IMR-90 (cell line): ENCODE measurements at regions not wholly inside any gene's neighbourhood (a gene's known extent, or its start where the extent isn't known, plus 50 kb on each side); places are given as distances from the start of the nearest gene placed in this dataset.

Experiments
- ATAC-seq: fragments of 200-7000 bp; cut with Tn5 transposase; 2 replicates; pipeline ENCODE4 v1.9.1; 2020; ENCODE audit warnings: low read depth, mild to moderate bottlenecking, moderate library complexity
- BruUV-seq: library from RNA; stranded (reverse); fragments of 400-500 nt; replicated peaks from 2 replicates; lab custom pipeline; 2021; lab: Mats Ljungman, UMichigan
- CTCF ChIA-PET: fragments of 300-600 bp; formaldehyde crosslinking; extraction: SDS; loops from one replicate; lab custom pipeline; 2021; ENCODE audit warnings: antibody characterized with exemption; lab: Yijun Ruan, JAX
- POLR2A ChIA-PET: fragments of 300-600 bp; sonication (Branson Sonifier 250); formaldehyde crosslinking; loops from one replicate; lab custom pipeline; 2022; ENCODE audit warnings: antibody characterized with exemption; ENCODE audit not compliant: unreplicated experiment; lab: Charles Lee
- DNase-seq: peaks from one replicate; pipeline ENCODE4 v3.0.0; 2013
- H2AFZ ChIP-seq: replicated peaks from 2 replicates; pipeline ENCODE3; 2013; ENCODE audit warnings: low read length, mild to moderate bottlenecking; ENCODE audit not compliant: poor library complexity
- H2AK5ac ChIP-seq: 2 replicates; pipeline ENCODE4 v1.6.1; 2013; ENCODE audit warnings: low read depth, low read length, inconsistent platforms
- H2AK9ac ChIP-seq: replicated peaks from 2 replicates; pipeline ENCODE3; 2013; ENCODE audit warnings: mild to moderate bottlenecking, low read depth, low read length, moderate library complexity; ENCODE audit not compliant: poor library complexity
- H2BK120ac ChIP-seq: 2 replicates; pipeline ENCODE4 v1.6.1; 2013; ENCODE audit warnings: low read depth, low read length, inconsistent platforms
- H2BK15ac ChIP-seq: 3 replicates; pipeline ENCODE4 v1.6.1; 2013; ENCODE audit warnings: low read depth, low read length, inconsistent platforms
- H2BK20ac ChIP-seq: 2 replicates; pipeline ENCODE4 v1.6.1; 2013; ENCODE audit warnings: low read depth, mild to moderate bottlenecking, inconsistent platforms, low read length, moderate library complexity
- H2BK5ac ChIP-seq: 2 replicates; pipeline ENCODE4 v1.6.1; 2013; ENCODE audit warnings: mild to moderate bottlenecking, low read depth, low read length, inconsistent platforms; ENCODE audit not compliant: poor library complexity, severe bottlenecking
- H3K14ac ChIP-seq: replicated peaks from 2 replicates; pipeline ENCODE4 v1.6.1; 2013; ENCODE audit warnings: low read depth, low read length, inconsistent platforms
- H3K18ac ChIP-seq: 2 replicates; pipeline ENCODE4 v1.6.1; 2013; ENCODE audit warnings: low read depth, low read length, control low read depth
- H3K23ac ChIP-seq: 2 replicates; pipeline ENCODE4 v1.6.1; 2013; ENCODE audit warnings: low read depth, low read length, inconsistent platforms
- H3K27ac ChIP-seq: 2 replicates; pipeline ENCODE4 v1.5.1; 2013; ENCODE audit warnings: mild to moderate bottlenecking, control low read depth, low read length; ENCODE audit not compliant: insufficient read depth
- H3K27me3 ChIP-seq: 2 replicates; pipeline ENCODE4 v1.6.1; 2013; ENCODE audit warnings: low read length; ENCODE audit not compliant: control insufficient read depth, insufficient read depth
- H3K36me3 ChIP-seq: 2 replicates; pipeline ENCODE4 v1.6.1; 2013; ENCODE audit warnings: low read length, mixed read lengths; ENCODE audit not compliant: control insufficient read depth, insufficient read depth
- H3K4ac ChIP-seq: 2 replicates; pipeline ENCODE4 v1.6.1; 2013; ENCODE audit warnings: low read depth, low read length, inconsistent platforms
- H3K4me1 ChIP-seq: 2 replicates; pipeline ENCODE4 v1.6.1; 2013; ENCODE audit warnings: low read length, mixed read lengths; ENCODE audit not compliant: control insufficient read depth, insufficient read depth
- H3K4me2 ChIP-seq: 2 replicates; pipeline ENCODE4 v1.6.1; 2013; ENCODE audit warnings: low read depth, mild to moderate bottlenecking, control low read depth, low read length, moderate library complexity
- H3K4me3 ChIP-seq: 2 replicates; pipeline ENCODE4 v1.5.1; 2013; ENCODE audit warnings: low read depth, mild to moderate bottlenecking, control low read depth, low read length, moderate library complexity; ENCODE audit not compliant: insufficient read depth
- H3K56ac ChIP-seq: 2 replicates; pipeline ENCODE4 v1.6.1; 2013; ENCODE audit warnings: low read length, inconsistent platforms; ENCODE audit not compliant: insufficient read depth; ENCODE audit errors: extremely low read depth
- H3K79me1 ChIP-seq, 2 experiments: 2 replicates each; pipeline ENCODE4 v1.6.1; 2013; ENCODE audit warnings: low read length in 2 of 2, inconsistent platforms in 1 of 2, low read depth in 1 of 2
- H3K9ac ChIP-seq: 2 replicates; pipeline ENCODE4 v1.6.1; 2013; ENCODE audit warnings: low read depth, low read length, control low read depth
- H3K9me1 ChIP-seq: 2 replicates; pipeline ENCODE4 v1.6.1; 2013; ENCODE audit warnings: low read length, inconsistent platforms; ENCODE audit not compliant: insufficient read depth
- H3K9me3 ChIP-seq: 2 replicates; pipeline ENCODE4 v1.6.1; 2013; ENCODE audit warnings: low read length; ENCODE audit not compliant: control insufficient read depth, insufficient read depth
- H4K20me1 ChIP-seq: 2 replicates; pipeline ENCODE4 v1.6.1; 2013; ENCODE audit warnings: low read length, inconsistent platforms; ENCODE audit not compliant: insufficient read depth
- H4K5ac ChIP-seq: 2 replicates; pipeline ENCODE4 v1.6.1; 2013; ENCODE audit warnings: mild to moderate bottlenecking, low read depth, low read length, control low read depth
- H4K8ac ChIP-seq, 2 experiments: 2 replicates each; pipeline ENCODE4 v1.6.1; 2013; ENCODE audit warnings: low read depth in 2 of 2, low read length in 2 of 2, control low read depth in 1 of 2, inconsistent platforms in 1 of 2
- H4K91ac ChIP-seq: 2 replicates; pipeline ENCODE4 v1.6.1; 2013; ENCODE audit warnings: low read depth, low read length, inconsistent platforms; ENCODE audit not compliant: insufficient read depth
- CTCF ChIP-seq: conservative IDR thresholded peaks from 2 replicates; pipeline ENCODE4 v1.5.1; 2012; ENCODE audit warnings: mild to moderate bottlenecking, low read depth, low read length, improper control_type of control experiment
- ELK1 ChIP-seq: fragments of 150-350 bp; IDR thresholded peaks from 2 replicates; pipeline ENCODE4 v1.6.1; 2016; ENCODE audit warnings: low read depth, mild to moderate bottlenecking, low read length, moderate library complexity, borderline replicate concordance
- MXI1 ChIP-seq: IDR thresholded peaks from 2 replicates; pipeline ENCODE4 v1.6.1; 2012; ENCODE audit warnings: low read depth, mild to moderate bottlenecking, low read length, moderate library complexity, borderline replicate concordance
- NFE2L2 ChIP-seq: fragments of 150-350 bp; IDR thresholded peaks from 2 replicates; pipeline ENCODE4 v1.6.1; 2016; ENCODE audit warnings: low read depth, mild to moderate bottlenecking, low read length
- POLR2A ChIP-seq: IDR thresholded peaks from 2 replicates; pipeline ENCODE4 v1.6.1; 2012; ENCODE audit warnings: mild to moderate bottlenecking, low read depth, low read length
- SMC3 ChIP-seq: fragments of 150-350 bp; IDR thresholded peaks from 2 replicates; pipeline ENCODE4 v1.6.1; 2016; ENCODE audit warnings: low read depth, mild to moderate bottlenecking, antibody characterized with exemption, low read length, moderate library complexity
- WGBS, 2 experiments: methylation state at CpG; one replicate each; pipeline versions ENCODE4 v1.1.5 to v1.1.7; 2013; ENCODE audit warnings: missing lambda C conversion rate in 2 of 2; ENCODE audit not compliant: insufficient read length in 1 of 2; ENCODE audit errors: extremely low coverage in 2 of 2; 5-methylcytosine and 5-hydroxymethylcytosine counted together
- dilution Hi-C: fragments of 300-500 bp; cut with HindIII; formaldehyde crosslinking; loops from one replicate; pipeline ENCODE4 v1.14.3; 2018; ENCODE audit warnings: low sequenced_read_pairs; ENCODE audit not compliant: unreplicated experiment
- in situ Hi-C: fragments of 300-500 bp; cut with MboI; formaldehyde crosslinking; loops from 3 replicates; pipeline ENCODE4 v1.14.3; 2019; ENCODE audit warnings: low sequenced_read_pairs, inconsistent platforms, mixed read lengths
- intact Hi-C: fragments of 100-400 bp; cut with micrococcal nuclease; formaldehyde crosslinking; loops from 2 replicates; pipeline ENCODE4 v1.10.0; 2022

DNA sequence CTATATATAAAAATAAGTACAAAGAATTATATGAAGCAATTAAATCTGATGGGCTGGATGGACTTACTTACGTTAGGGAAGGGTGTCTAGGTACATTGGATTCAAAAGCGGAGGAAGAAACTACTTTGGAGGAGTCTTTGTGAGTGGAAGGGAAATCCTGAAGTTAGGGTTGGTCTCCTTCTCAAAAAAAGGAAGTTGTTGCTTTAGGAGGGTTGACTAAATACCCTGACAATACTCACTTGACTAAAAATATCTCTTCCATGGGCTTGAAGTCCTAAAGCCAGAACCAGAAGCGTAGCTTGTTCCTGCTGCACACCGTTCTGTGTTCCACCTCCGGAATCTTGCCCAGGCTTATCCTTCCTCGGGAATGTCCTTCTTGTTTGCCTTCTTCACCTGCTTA is 143.3 kb upstream of the ZEB2 start:
- no peaks in the 10 kb centered on the region for H3K27me3 ChIP-seq
- H2BK5ac ChIP-seq, result no peak overlapping the region
- no peak overlapping the region for H4K5ac ChIP-seq
- dilution Hi-C loops (no loop called here), intact Hi-C loops (no loop called here), in situ Hi-C loops (no loop called here)
- H3K18ac ChIP-seq, result no peak overlapping the region
- DNase-seq (no peak), ATAC-seq (no peak)
- no peak overlapping the region for H3K56ac ChIP-seq
- H2AK9ac ChIP-seq, result no peak overlapping the region
- no peak overlapping the region for H2AK5ac ChIP-seq
- no peak overlapping the region for H2BK15ac ChIP-seq
- H3K79me1 ChIP-seq, result no peaks in the 10 kb centered on the region
- H3K4me1 ChIP-seq, result peaks cover 1% of the 10 kb centered on the region; the same call in 1 of the 2 replicates
- H3K4me3 ChIP-seq, result no peak overlapping the region
- 96% methylated on average over 4 of the region's 6 CpGs; no CpG with 5 or more reads in 1 of the 2 experiments for WGBS, 2 experiments
- POLR2A ChIA-PET, result no interaction called here
- peak overlapping the region; percentile 27 for H2AFZ ChIP-seq
- no peak overlapping the region for H3K4me2 ChIP-seq
- no peak overlapping the region for H2BK20ac ChIP-seq
- no peaks in the 10 kb centered on the region for H3K36me3 ChIP-seq
- no peak overlapping the region for H2BK120ac ChIP-seq
- no peak overlapping the region for H3K27ac ChIP-seq
- no peak overlapping the region for H4K8ac ChIP-seq
- peaks cover 5% of the 10 kb centered on the region; the same call in 1 of the 2 replicates for H3K9me1 ChIP-seq
- BruUV-seq, result no TSS peak
- TF ChIP-seq CTCF (no peak), SMC3 (no peak), NFE2L2 (no peak), MXI1 (no peak), POLR2A (no peak), ELK1 (no peak)
- H3K4ac ChIP-seq, result no peak overlapping the region
- H3K9ac ChIP-seq, result no peak overlapping the region
- no peak overlapping the region for H3K23ac ChIP-seq
- no peak overlapping the region for H4K91ac ChIP-seq
- H3K9me3 ChIP-seq, result no peaks in the 10 kb centered on the region
- CTCF ChIA-PET, result no interaction called here
- H3K14ac ChIP-seq, result no peak overlapping the region
- H4K20me1 ChIP-seq, result no peaks in the 10 kb centered on the region
